NCI-H2227 (cell line): ENCODE measurements at regions not wholly inside any gene's neighbourhood (a gene's known extent, or its start where the extent isn't known, plus 50 kb on each side); places are given as distances from the start of the nearest gene placed in this dataset.
"Not testable (repeated sequence)": the region's sequence is repeated elsewhere in the genome, so short reads cannot be mapped to it uniquely, and the experiment has no call there.

Source experiments
- DNase-seq: peaks from one replicate; lab custom pipeline; 2025; ENCODE audit not compliant: unreplicated experiment; lab: John Stamatoyannopoulos, UW

DNA sequence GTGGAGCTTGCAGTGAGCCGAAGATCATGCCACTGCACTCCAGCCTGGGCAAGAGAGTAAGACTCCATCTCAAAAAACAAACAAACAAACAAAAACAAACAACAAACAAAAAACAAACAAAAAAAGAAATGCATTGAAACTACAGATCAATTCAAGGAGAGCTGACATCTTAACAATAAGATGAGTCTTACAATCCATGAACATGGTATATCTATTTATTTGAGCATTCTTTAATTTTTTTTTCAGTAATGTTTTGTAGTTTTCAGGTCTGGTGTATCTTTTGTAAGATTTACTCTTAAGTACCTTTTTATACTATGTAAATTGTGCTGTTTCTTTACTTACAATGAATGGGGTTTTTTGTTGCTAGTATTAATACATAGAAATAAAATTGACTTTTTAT is 140.1 kb upstream of the DAPK1 start:
- DNase-seq: no peak

- DNase-seq: no peak
These were observed 138.4 kb upstream of the DAPK1 start for GRCh38 chr9:87359264-87359663.

GRCh38 chr9:87359958-87360601 is 137.6 kb upstream of the DAPK1 start:
- no peak for DNase-seq

DNA sequence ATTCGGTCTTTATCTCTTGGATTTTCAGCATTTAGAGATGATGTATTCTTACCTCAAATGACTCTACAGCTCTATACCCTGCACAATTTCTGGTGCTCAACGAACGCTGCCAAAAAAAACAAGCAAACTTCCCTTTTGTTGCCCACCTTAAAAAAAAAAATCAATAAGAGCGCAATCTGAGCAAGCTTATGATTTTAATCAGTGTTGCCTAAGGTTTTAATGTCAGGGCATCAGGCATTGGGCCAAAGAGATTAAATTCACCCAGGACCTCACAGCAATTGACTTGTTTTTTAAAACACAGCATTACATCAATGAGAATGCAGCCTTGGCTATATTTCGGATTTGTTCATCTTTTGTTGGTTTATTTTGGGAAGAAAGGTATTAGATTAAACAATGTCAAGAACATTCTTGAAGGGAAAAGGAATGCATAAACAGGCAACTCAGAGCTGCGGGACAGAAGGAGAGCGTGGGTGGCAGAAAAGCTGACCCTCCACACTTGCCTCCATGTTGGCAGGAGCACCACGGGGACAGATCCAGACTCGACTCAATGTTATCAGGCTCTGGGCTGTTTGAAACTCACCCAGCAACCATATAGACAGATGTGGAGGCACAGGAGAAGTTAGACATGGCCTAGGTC is 127.5 kb upstream of the DAPK1 start:
- DNase-seq: no peak

DNA sequence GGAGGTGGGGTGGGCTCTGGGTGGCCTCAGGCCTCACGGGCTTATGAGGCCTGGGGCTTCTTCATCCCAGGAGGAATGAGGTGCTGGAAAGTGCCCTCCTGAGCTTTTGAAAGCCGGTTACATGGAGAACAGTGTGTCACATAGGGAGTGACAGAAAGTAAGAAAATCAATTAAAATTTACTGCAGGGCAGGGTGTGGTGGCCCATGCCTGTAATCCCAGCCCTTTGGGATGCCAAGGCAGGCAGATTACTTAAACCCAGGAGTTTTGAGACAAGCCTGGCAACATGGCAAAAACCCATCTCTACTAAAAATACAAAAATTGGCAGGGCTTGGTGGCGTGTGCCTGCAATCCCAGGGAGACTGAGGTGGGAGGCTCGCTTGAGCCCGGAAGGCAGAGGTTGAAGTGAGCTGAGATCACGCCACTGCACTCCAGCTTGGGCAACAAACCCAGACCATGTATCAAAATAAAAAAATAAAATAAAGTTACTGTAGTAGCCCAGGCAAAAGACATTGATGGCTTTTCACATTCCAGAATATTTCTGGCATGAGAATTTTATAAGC is 125.8 kb upstream of the DAPK1 start:
- DNase-seq: no peak

DNA sequence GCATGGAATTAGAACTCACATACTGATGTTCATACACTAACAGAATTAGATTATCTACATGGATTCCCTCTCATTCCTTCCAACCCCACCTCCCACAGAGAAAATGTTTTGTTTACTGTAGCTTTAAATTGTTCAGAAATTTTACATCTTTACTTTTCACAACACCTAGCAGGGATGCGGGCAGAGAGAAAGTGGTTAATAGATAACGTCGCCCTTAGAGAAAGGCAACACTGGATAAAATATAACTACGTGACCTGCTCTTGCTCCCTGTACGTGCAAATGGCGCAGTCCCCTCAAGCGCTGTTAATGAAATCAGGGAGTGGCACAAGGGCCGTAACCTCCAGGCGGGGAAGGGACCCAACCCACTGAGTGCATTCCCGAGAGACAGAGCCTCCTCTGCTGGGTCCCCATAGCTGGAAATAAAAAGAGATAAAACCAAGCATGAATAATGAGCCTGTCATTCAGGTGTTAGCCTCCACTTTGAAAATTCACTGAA is 125.3 kb upstream of the DAPK1 start:
- no peak for DNase-seq

DNA sequence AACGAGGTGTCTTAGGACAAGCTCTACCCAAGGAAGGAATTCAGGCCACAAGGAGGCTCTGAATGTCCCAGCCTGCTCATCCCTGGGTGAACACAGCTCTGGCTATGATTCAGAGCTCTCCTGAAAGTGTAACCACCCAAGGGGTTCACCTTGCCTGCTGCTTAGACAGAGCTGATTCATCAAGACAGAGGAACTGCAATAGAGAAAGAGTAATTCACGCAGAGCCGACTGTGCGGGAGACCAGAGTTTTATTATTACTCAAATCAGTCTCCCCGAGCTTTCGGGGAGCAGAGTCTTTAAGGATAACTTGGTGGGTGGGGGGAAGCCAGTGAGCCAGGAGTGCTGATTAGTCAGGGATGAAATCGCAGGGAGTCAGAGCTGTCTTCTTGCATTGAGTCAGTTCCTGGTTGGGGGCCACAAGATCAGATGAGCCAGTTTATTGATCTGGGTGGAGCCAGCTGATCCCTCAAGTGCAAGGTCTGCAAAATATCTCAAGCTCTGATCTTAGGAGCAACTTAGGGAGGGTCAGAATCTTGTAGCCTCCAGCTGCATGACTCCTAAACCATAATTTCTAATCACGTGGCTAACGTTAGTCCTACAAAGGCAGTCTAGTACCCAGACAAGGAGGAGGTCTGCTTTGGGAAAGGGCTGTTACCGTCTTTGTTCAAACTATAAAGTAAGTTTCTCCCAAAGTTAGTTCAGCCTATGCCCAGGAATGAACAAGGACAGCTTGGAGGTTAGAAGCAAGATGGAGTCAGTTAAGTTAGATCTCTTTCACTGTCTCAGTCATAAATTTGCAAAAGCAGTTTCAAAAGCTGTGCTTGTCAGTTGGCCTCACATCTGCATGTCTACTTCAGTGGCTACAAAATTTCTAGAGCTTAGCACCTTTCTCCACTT is 123.4 kb upstream of the DAPK1 start:
- not testable (repeated sequence) for DNase-seq

DNA sequence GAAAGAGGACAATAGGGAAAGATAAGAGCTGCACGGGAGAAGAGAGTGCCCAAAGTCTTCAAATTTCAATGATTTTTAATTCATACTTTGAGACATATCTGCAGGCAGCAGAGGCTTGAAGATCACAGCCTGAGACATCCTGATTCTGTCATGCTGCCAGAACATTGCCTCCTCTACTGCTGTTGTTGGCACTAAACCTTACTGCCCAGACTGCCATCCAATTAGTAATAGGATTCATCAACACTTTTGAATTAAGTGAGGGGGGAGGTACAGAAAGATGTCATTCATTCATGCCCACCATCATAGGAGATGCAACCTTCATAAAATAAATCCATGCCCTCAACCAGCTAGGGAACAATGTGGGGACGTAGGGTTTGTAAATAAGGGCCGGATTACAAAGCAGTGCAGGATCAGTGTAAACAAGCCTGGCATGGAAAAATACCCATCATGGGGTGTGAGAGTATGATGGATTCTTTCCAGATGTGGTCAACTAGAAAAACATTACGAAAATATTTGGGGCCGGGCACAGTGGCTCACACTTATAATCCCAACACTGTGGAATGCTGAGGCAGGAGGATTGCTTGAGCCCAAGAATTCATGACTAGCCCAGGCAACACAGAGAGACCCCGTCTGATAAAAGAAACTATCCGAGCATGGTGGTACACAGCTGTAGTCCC is 122.1 kb upstream of the DAPK1 start:
- DNase-seq: no peak

GRCh38 chr9:87378676-87379075 is 119.0 kb upstream of the DAPK1 start:
- no peak for DNase-seq

GRCh38 chr9:87379300-87379699 is 118.4 kb upstream of the DAPK1 start:
- no peak for DNase-seq

- DNase-seq: no peak
These were observed 116.5 kb upstream of the DAPK1 start for GRCh38 chr9:87381050-87381711.

DNA sequence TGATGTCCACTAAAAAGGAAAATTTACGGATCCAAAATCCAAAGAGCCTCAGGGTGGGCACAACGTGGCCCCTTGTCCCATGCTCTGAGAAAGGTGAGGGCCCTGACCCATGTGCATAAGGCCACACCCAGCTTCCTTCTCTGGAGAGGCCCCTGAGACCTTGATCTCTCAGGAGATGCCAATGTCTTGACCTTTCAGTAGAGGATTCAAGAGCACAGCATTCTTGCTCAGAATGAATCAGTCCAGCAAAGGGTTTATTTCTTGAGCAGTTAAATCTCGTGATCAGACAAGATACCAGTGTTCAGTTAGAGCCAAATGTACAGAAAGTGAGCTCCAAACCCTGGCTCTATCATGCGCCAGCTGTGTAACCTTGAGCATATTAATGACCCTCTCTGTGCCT is 115.9 kb upstream of the DAPK1 start:
- no peak for DNase-seq

DNA sequence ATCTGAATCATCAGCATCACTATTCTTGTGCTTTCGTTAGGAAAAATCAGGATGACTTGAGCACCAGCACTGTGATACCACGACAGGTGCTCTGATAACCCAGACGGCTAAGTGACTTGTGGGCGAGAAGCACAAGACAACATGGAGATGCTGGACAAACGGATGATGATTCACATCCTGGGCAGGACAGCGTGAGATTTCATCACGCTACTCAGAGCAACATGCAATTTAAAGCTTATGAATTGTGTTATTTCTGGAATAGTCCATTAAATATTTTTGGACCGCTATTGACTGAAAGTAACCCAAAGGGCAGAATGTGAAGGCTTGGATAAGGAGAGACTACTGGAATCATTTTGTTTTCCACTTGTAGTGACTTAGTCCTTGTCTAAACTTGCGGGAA is 114.8 kb upstream of the DAPK1 start:
- no peak for DNase-seq

GRCh38 chr9:87383344-87384150 is 114.1 kb upstream of the DAPK1 start:
- DNase-seq: no peak

DNA sequence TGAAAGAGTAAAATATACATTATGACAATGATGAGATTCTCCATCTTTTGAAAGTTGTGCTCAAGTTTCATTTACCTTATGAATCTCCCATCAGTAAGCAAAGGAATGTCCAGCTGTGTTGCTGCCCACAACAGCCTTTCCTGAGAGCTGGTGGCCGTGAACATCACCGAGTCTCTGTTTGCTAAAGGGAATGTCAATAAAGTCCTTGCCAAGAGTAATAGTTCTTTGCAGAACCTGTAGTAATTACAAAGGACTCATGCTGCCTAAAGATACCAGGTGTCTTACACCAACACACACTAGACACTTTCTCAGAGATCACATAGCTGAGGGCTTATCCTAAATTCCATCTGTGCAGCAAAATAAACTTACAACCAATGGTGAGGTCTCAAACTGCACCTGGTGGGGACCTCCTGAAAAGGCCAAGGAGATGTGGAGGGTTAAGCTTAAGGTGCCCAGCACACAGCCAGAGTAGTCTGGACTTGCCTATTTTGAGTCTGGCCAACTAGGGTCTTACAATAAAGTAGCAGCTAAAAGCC is 111.1 kb upstream of the DAPK1 start:
- DNase-seq: no peak

DNA sequence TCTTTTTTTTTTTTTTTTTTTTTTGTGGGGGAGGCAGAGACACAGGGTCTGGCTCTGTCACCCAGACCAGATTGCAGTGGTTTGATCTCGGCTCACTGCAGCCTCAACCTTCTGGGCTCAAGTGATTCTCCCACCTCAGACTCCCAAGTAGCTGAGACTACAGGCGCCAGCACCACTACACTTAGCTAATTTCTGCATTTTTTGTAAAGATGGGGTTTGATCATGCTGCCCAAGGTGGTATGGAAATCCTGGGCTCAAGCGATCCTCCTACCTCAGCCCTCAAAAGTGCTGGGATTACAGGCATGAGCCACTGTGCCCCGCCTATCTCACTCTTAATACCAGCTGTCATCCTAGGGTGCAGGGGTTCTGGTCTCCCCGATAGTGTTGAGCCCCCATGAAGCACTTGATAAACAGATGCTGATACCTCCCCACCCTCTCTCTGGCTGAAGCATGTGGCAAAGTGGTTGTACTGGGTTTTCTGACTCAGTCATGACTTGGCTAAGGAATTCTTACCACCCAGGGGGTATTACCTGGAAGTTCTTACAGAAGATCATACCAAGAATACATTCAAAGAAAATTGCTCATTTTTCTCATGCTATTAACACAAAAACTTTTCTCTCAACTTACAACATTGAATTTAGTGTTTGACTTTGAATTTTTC is 110.2 kb upstream of the DAPK1 start:
- DNase-seq: no peak

DNA sequence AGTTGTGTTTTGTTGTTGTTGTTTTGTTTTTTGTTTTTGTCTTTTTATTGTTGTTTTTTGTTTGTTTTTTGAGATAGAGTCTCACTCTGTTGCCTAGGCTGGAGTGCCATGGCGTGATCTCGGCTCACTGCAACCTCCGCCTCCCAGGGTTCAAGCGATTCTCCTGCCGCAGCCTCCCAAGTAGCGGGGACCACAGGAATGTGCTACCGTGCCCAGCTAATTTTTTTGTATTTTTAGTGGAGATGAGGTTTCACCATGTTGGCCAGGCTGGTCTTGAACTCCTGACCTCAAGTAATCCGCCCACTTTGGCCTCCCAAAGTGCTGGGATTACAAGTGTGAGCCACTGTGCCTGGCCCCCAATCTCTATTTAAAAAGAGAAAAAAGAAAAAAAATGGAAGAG is 109.0 kb upstream of the DAPK1 start:
- DNase-seq: not testable (repeated sequence)

DNA sequence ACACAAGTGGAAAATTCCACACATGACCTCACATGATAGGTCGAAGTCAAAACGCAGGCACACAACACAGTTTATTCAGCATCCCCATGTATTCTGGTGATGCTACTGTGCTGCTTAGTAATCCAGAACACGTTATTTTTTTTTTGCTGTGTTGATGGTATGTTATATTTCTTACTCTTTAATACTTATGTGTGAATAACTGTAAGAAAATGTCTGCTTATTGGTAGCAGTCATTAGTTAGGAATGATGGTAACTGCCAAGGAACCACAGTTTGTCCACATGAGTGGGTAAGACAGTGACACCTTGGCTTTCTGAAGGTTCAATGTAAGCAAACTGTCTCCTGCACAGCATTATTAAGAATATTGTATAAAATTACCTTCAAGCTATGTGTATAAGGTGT is 107.7 kb upstream of the DAPK1 start:
- no peak for DNase-seq

GRCh38 chr9:87390361-87390760 is 107.3 kb upstream of the DAPK1 start:
- no peak for DNase-seq
